PFSK-1 (cell line): ENCODE measurements at regions not wholly inside any gene's neighbourhood (a gene's known extent, or its start where the extent isn't known, plus 50 kb on each side); places are given as distances from the start of the nearest gene placed in this dataset.

Experiments
- POLR2AphosphoS5 ChIP-seq: IDR thresholded peaks from 2 replicates; pipeline ENCODE4 v1.6.1; 2012; ENCODE audit warnings: low read depth, mild to moderate bottlenecking, control low read depth, low read length, moderate library complexity
- TAF1 ChIP-seq: IDR thresholded peaks from 2 replicates; pipeline ENCODE4 v1.6.1; 2012; ENCODE audit warnings: low read length, control low read depth, borderline replicate concordance; ENCODE audit not compliant: insufficient read depth

- TF ChIP-seq TAF1 (no peak), POLR2AphosphoS5 (no peak)
Measured at GRCh38 chr2:76318848-76319360, 608.2 kb upstream of the GCFC2 start.
